GM18867 (cell line): ENCODE measurements at regions not wholly inside any gene's neighbourhood (a gene's known extent, or its start where the extent isn't known, plus 50 kb on each side); places are given as distances from the start of the nearest gene placed in this dataset.
A peak's percentile ranks its signal among the peaks of the same experiment; 100 is the strongest.
"Not testable (repeated sequence)": the region's sequence is repeated elsewhere in the genome, so short reads cannot be mapped to it uniquely, and the experiment has no call there.

Experiments used
- ATAC-seq: cut with Tn5 transposase; IDR thresholded peaks from one replicate; pipeline ENCODE4 v1.9.1; 2021; ENCODE audit warnings: mild to moderate bottlenecking, moderate library complexity; ENCODE audit not compliant: unreplicated experiment

GRCh38 chr12:43193096-43193495, 358.9 kb downstream of the ADAMTS20 start:
- not testable (repeated sequence) for ATAC-seq

- not testable (repeated sequence) for ATAC-seq
These were observed 359.6 kb downstream of the ADAMTS20 start for GRCh38 chr12:43192442-43192841.

- no peak for ATAC-seq
These were observed 371.8 kb downstream of the ADAMTS20 start for GRCh38 chr12:43180242-43180641.

- ATAC-seq, result no peak
These were observed 372.5 kb downstream of the ADAMTS20 start for GRCh38 chr12:43179486-43179885.

- ATAC-seq, result no peak
These were observed 374.7 kb downstream of the ADAMTS20 start for GRCh38 chr12:43177276-43177675.

- no peak for ATAC-seq
These were observed 382.8 kb downstream of the ADAMTS20 start for GRCh38 chr12:43169115-43169681.

GRCh38 chr12:43167691-43168090, 384.3 kb downstream of the ADAMTS20 start:
- no peak for ATAC-seq

- no peak for ATAC-seq
These were observed 386.7 kb downstream of the ADAMTS20 start for GRCh38 chr12:43165351-43165750.

- no peak for ATAC-seq
These were observed 389.9 kb downstream of the ADAMTS20 start for GRCh38 chr12:43162138-43162537.

- no peak for ATAC-seq
These were observed 392.5 kb downstream of the ADAMTS20 start for GRCh38 chr12:43159506-43159905.

- no peak for ATAC-seq
These were observed 393.9 kb downstream of the ADAMTS20 start for GRCh38 chr12:43158126-43158525.

GRCh38 chr12:43155376-43155775, 396.6 kb downstream of the ADAMTS20 start:
- no peak for ATAC-seq

GRCh38 chr12:43154498-43155045, 397.4 kb downstream of the ADAMTS20 start:
- no peak for ATAC-seq

- no peak for ATAC-seq
These were observed 400.5 kb downstream of the ADAMTS20 start for GRCh38 chr12:43151441-43151981.

GRCh38 chr12:43148691-43149090, 403.3 kb downstream of the ADAMTS20 start:
- no peak for ATAC-seq

GRCh38 chr12:43147878-43148277, 404.1 kb downstream of the ADAMTS20 start:
- no peak for ATAC-seq

- no peak for ATAC-seq
These were observed 406.5 kb downstream of the ADAMTS20 start for GRCh38 chr12:43145481-43145880.

- peak; percentile 51 for ATAC-seq
These were observed 408.7 kb downstream of the ADAMTS20 start for GRCh38 chr12:43143278-43143677.

- no peak for ATAC-seq
These were observed 419.7 kb downstream of the ADAMTS20 start for GRCh38 chr12:43132291-43132690.

GRCh38 chr12:43131301-43131700, 420.7 kb downstream of the ADAMTS20 start:
- no peak for ATAC-seq

GRCh38 chr12:43127886-43128549, 424.0 kb downstream of the ADAMTS20 start:
- ATAC-seq, result no peak
